ENCODE measurements at regions not wholly inside any gene's neighbourhood (a gene's known extent, or its start where the extent isn't known, plus 50 kb on each side); places are given as distances from the start of the nearest gene placed in this dataset.

- TF ChIP-seq, protein P1, sequence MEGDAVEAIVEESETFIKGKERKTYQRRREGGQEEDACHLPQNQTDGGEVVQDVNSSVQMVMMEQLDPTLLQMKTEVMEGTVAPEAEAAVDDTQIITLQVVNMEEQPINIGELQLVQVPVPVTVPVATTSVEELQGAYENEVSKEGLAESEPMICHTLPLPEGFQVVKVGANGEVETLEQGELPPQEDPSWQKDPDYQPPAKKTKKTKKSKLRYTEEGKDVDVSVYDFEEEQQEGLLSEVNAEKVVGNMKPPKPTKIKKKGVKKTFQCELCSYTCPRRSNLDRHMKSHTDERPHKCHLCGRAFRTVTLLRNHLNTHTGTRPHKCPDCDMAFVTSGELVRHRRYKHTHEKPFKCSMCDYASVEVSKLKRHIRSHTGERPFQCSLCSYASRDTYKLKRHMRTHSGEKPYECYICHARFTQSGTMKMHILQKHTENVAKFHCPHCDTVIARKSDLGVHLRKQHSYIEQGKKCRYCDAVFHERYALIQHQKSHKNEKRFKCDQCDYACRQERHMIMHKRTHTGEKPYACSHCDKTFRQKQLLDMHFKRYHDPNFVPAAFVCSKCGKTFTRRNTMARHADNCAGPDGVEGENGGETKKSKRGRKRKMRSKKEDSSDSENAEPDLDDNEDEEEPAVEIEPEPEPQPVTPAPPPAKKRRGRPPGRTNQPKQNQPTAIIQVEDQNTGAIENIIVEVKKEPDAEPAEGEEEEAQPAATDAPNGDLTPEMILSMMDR (IDR thresholded peaks at IDR 0.05), result no peak
- no peak for TF ChIP-seq TP53 (CRISPR knock-in tag; IDR thresholded peaks at IDR 0.05)
- no peak for TF ChIP-seq TFCP2L1 (CRISPR knock-in tag; IDR thresholded peaks at IDR 0.05)
- no peak for TF ChIP-seq POLR2A (IDR thresholded peaks at IDR 0.05; ENCODE audit: low read length)
- TF ChIP-seq, protein P2, sequence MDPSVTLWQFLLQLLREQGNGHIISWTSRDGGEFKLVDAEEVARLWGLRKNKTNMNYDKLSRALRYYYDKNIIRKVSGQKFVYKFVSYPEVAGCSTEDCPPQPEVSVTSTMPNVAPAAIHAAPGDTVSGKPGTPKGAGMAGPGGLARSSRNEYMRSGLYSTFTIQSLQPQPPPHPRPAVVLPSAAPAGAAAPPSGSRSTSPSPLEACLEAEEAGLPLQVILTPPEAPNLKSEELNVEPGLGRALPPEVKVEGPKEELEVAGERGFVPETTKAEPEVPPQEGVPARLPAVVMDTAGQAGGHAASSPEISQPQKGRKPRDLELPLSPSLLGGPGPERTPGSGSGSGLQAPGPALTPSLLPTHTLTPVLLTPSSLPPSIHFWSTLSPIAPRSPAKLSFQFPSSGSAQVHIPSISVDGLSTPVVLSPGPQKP (IDR thresholded peaks at IDR 0.05; ENCODE audit: low read depth, low read length), result no peak
- TF ChIP-seq ESRRA (IDR thresholded peaks at IDR 0.05; ENCODE audit: borderline replicate concordance, low read length), result no peak
- TF ChIP-seq HMGXB4 (CRISPR knock-in tag; IDR thresholded peaks at IDR 0.05; ENCODE audit: borderline replicate concordance), result no peak
- TF ChIP-seq, protein P3, sequence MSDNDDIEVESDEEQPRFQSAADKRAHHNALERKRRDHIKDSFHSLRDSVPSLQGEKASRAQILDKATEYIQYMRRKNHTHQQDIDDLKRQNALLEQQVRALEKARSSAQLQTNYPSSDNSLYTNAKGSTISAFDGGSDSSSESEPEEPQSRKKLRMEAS (IDR thresholded peaks at IDR 0.05), result no peak
These were observed 474.5 kb upstream of the DCC start for GRCh38 chr18:51865538-51865937.

Measured in A549 (cell line).